ENCODE measurements at regions not wholly inside any gene's neighbourhood (a gene's known extent, or its start where the extent isn't known, plus 50 kb on each side); places are given as distances from the start of the nearest gene placed in this dataset.

DNA sequence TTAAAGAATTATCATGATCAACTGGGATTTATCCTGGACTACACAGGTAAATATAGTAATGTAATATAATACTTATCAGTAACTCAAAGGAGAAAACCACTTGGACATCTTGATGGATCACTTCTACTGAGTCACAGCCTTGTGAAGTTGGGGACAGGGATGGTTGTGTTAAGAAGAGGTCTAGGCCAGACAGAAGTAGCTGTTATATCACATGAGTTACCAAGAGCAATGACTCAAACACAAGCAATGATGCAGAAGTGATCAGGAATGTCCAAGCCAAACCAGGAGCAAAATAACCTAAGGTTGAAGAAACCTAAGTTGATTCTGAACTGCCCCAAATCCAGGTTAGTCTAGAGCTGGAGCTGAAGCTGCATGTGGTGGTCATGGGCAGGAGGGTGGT is 424.5 kb upstream of the DAB1 start:
- TF ChIP-seq, protein P1, sequence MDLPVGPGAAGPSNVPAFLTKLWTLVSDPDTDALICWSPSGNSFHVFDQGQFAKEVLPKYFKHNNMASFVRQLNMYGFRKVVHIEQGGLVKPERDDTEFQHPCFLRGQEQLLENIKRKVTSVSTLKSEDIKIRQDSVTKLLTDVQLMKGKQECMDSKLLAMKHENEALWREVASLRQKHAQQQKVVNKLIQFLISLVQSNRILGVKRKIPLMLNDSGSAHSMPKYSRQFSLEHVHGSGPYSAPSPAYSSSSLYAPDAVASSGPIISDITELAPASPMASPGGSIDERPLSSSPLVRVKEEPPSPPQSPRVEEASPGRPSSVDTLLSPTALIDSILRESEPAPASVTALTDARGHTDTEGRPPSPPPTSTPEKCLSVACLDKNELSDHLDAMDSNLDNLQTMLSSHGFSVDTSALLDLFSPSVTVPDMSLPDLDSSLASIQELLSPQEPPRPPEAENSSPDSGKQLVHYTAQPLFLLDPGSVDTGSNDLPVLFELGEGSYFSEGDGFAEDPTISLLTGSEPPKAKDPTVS (IDR thresholded peaks at IDR 0.05; ENCODE audit: low read depth, low read length): no peak
- TF ChIP-seq, protein P2, sequence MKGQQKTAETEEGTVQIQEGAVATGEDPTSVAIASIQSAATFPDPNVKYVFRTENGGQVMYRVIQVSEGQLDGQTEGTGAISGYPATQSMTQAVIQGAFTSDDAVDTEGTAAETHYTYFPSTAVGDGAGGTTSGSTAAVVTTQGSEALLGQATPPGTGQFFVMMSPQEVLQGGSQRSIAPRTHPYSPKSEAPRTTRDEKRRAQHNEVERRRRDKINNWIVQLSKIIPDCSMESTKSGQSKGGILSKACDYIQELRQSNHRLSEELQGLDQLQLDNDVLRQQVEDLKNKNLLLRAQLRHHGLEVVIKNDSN (IDR thresholded peaks at IDR 0.05; ENCODE audit: borderline replicate concordance, extremely low read length, insufficient read depth, low read depth, low read length): no peak
- TF ChIP-seq, protein P3, sequence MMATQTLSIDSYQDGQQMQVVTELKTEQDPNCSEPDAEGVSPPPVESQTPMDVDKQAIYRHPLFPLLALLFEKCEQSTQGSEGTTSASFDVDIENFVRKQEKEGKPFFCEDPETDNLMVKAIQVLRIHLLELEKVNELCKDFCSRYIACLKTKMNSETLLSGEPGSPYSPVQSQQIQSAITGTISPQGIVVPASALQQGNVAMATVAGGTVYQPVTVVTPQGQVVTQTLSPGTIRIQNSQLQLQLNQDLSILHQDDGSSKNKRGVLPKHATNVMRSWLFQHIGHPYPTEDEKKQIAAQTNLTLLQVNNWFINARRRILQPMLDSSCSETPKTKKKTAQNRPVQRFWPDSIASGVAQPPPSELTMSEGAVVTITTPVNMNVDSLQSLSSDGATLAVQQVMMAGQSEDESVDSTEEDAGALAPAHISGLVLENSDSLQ (IDR thresholded peaks at IDR 0.05): no peak
- TF ChIP-seq, protein P4, sequence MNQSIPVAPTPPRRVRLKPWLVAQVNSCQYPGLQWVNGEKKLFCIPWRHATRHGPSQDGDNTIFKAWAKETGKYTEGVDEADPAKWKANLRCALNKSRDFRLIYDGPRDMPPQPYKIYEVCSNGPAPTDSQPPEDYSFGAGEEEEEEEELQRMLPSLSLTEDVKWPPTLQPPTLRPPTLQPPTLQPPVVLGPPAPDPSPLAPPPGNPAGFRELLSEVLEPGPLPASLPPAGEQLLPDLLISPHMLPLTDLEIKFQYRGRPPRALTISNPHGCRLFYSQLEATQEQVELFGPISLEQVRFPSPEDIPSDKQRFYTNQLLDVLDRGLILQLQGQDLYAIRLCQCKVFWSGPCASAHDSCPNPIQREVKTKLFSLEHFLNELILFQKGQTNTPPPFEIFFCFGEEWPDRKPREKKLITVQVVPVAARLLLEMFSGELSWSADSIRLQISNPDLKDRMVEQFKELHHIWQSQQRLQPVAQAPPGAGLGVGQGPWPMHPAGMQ (IDR thresholded peaks at IDR 0.05; ENCODE audit: borderline replicate concordance): no peak
- TF ChIP-seq RBBP5 (conservative IDR thresholded peaks at IDR 0.05): no peak
- no peak for TF ChIP-seq SMC3 (IDR thresholded peaks at IDR 0.05; ENCODE audit: borderline replicate concordance, low read length)
- TF ChIP-seq, protein P5, sequence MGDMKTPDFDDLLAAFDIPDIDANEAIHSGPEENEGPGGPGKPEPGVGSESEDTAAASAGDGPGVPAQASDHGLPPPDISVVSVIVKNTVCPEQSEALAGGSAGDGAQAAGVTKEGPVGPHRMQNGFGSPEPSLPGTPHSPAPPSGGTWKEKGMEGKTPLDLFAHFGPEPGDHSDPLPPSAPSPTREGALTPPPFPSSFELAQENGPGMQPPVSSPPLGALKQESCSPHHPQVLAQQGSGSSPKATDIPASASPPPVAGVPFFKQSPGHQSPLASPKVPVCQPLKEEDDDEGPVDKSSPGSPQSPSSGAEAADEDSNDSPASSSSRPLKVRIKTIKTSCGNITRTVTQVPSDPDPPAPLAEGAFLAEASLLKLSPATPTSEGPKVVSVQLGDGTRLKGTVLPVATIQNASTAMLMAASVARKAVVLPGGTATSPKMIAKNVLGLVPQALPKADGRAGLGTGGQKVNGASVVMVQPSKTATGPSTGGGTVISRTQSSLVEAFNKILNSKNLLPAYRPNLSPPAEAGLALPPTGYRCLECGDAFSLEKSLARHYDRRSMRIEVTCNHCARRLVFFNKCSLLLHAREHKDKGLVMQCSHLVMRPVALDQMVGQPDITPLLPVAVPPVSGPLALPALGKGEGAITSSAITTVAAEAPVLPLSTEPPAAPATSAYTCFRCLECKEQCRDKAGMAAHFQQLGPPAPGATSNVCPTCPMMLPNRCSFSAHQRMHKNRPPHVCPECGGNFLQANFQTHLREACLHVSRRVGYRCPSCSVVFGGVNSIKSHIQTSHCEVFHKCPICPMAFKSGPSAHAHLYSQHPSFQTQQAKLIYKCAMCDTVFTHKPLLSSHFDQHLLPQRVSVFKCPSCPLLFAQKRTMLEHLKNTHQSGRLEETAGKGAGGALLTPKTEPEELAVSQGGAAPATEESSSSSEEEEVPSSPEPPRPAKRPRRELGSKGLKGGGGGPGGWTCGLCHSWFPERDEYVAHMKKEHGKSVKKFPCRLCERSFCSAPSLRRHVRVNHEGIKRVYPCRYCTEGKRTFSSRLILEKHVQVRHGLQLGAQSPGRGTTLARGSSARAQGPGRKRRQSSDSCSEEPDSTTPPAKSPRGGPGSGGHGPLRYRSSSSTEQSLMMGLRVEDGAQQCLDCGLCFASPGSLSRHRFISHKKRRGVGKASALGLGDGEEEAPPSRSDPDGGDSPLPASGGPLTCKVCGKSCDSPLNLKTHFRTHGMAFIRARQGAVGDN (IDR thresholded peaks at IDR 0.05): no peak
- TF ChIP-seq, protein P6, sequence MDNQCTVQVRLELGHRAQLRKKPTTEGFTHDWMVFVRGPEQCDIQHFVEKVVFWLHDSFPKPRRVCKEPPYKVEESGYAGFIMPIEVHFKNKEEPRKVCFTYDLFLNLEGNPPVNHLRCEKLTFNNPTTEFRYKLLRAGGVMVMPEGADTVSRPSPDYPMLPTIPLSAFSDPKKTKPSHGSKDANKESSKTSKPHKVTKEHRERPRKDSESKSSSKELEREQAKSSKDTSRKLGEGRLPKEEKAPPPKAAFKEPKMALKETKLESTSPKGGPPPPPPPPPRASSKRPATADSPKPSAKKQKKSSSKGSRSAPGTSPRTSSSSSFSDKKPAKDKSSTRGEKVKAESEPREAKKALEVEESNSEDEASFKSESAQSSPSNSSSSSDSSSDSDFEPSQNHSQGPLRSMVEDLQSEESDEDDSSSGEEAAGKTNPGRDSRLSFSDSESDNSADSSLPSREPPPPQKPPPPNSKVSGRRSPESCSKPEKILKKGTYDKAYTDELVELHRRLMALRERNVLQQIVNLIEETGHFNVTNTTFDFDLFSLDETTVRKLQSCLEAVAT (IDR thresholded peaks at IDR 0.05): no peak
- no peak for TF ChIP-seq CREB1 (IDR thresholded peaks at IDR 0.05; ENCODE audit: low read depth)
- no peak for TF ChIP-seq KLF5 (IDR thresholded peaks at IDR 0.05; ENCODE audit: partially characterized antibody)
- TF ChIP-seq, protein P7, sequence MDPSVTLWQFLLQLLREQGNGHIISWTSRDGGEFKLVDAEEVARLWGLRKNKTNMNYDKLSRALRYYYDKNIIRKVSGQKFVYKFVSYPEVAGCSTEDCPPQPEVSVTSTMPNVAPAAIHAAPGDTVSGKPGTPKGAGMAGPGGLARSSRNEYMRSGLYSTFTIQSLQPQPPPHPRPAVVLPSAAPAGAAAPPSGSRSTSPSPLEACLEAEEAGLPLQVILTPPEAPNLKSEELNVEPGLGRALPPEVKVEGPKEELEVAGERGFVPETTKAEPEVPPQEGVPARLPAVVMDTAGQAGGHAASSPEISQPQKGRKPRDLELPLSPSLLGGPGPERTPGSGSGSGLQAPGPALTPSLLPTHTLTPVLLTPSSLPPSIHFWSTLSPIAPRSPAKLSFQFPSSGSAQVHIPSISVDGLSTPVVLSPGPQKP (IDR thresholded peaks at IDR 0.05; ENCODE audit: low read depth, low read length): no peak
- TF ChIP-seq BCL11A (IDR thresholded peaks at IDR 0.05; ENCODE audit: low read depth, low read length): no peak
- no peak overlapping the region for H3K27ac ChIP-seq (ENCODE audit: control insufficient read depth, insufficient read depth)
- H3K36me3 ChIP-seq (ENCODE audit: control insufficient read depth in 2 of 2, insufficient read depth in 2 of 2, low read length in 1 of 2): no peaks in the 10 kb centered on the region
- H3K4me2 ChIP-seq (ENCODE audit: control insufficient read depth, insufficient read depth): no peak overlapping the region
- ATAC-seq (no peak), DNase-seq (ENCODE audit: low read depth, low spot score) (no peak), FAIRE-seq (no peak)
- no peak overlapping the region for H3K9ac ChIP-seq (ENCODE audit: control insufficient read depth, insufficient read depth, low read length)
- no peak overlapping the region for H2AFZ ChIP-seq (ENCODE audit: control insufficient read depth, low read depth, low read length)
- SMC1A ChIA-PET (ENCODE audit: uncharacterized antibody, unreplicated experiment): no interaction called here
- no TSS peak for BruUV-seq (replicated peaks)
- no peaks in the 10 kb centered on the region for H3K79me2 ChIP-seq (ENCODE audit: control insufficient read depth, insufficient read depth, low read length)
- H4K20me1 ChIP-seq (ENCODE audit: control insufficient read depth, insufficient read depth): no peaks in the 10 kb centered on the region
- no peaks in the 10 kb centered on the region for H3K9me3 ChIP-seq (replicated peaks; ENCODE audit: control insufficient read depth, insufficient read depth, low read length)
- CTCF ChIA-PET: no interaction called here
- no peaks in the 10 kb centered on the region for H3K4me1 ChIP-seq (ENCODE audit: control insufficient read depth, insufficient read depth, low read length)
- intact Hi-C loops (cut with micrococcal nuclease; ENCODE audit: unreplicated experiment) (no loop called here), in situ Hi-C loops (cut with MboI) (no loop called here)
- RAD21 ChIA-PET (ENCODE audit: unreplicated experiment): no interaction called here
- POLR2A ChIA-PET: no interaction called here
- no peak overlapping the region for H3K4me3 ChIP-seq
- H3K27me3 ChIP-seq (replicated peaks in 1 of 2; ENCODE audit: control insufficient read depth in 2 of 2, insufficient read depth in 2 of 2, low read length in 1 of 2): no peaks in the 10 kb centered on the region

Data from GM12878 (cell line).